AG10803 (cell line): ENCODE measurements at regions not wholly inside any gene's neighbourhood (a gene's known extent, or its start where the extent isn't known, plus 50 kb on each side); places are given as distances from the start of the nearest gene placed in this dataset.
"Not testable (repeated sequence)": the region's sequence is repeated elsewhere in the genome, so short reads cannot be mapped to it uniquely, and the experiment has no call there.

Source experiments
- DNase-seq: peaks from one replicate; pipeline ENCODE4 v3.0.0; 2010; ENCODE audit warnings: low read depth
- H3K4me3 ChIP-seq: 2 replicates; pipeline ENCODE4 v1.5.1; 2011; ENCODE audit warnings: mild to moderate bottlenecking, low read length, control low read depth
- TF ChIP-seq, protein P1 (sequence below): conservative IDR thresholded peaks from 2 replicates; pipeline ENCODE4 v1.5.1; 2011; ENCODE audit warnings: mild to moderate bottlenecking, low read length, control low read depth, inconsistent platforms

DNA sequence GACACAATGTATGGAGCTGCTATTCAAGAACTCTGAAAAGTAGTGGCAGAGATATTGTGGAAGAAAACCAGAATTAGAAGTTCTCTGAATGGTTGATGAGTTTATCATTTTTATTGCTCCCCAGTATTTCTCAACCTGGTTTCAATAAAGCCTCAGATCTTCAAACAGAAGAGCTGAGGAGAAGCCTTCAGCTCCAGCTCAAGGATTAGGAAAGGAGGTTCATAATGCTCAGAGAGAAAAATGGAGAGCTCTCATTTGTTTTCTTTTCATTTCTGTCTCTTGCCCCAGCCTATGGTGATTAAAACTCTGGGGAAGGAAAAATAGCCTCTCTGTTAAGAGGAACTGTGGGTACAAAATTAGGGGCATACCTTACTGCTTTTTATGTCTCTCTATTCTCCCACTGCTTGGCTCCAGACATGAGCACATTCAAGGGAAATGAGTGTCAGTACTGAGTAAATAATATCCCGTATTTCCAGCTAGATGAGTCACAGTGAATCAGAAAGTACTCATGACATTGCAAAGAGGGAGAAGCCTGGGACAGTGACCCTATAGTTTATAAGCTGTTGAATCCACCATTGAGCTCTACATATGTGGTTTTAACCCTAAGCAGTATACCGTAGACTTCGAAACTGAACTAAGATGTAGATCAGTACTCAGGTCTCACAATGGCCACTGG lies 138.1 kb downstream of the EMB start:
- TF ChIP-seq, protein P1, sequence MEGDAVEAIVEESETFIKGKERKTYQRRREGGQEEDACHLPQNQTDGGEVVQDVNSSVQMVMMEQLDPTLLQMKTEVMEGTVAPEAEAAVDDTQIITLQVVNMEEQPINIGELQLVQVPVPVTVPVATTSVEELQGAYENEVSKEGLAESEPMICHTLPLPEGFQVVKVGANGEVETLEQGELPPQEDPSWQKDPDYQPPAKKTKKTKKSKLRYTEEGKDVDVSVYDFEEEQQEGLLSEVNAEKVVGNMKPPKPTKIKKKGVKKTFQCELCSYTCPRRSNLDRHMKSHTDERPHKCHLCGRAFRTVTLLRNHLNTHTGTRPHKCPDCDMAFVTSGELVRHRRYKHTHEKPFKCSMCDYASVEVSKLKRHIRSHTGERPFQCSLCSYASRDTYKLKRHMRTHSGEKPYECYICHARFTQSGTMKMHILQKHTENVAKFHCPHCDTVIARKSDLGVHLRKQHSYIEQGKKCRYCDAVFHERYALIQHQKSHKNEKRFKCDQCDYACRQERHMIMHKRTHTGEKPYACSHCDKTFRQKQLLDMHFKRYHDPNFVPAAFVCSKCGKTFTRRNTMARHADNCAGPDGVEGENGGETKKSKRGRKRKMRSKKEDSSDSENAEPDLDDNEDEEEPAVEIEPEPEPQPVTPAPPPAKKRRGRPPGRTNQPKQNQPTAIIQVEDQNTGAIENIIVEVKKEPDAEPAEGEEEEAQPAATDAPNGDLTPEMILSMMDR: no peak
- DNase-seq: no peak
- no peak overlapping the region for H3K4me3 ChIP-seq

DNA sequence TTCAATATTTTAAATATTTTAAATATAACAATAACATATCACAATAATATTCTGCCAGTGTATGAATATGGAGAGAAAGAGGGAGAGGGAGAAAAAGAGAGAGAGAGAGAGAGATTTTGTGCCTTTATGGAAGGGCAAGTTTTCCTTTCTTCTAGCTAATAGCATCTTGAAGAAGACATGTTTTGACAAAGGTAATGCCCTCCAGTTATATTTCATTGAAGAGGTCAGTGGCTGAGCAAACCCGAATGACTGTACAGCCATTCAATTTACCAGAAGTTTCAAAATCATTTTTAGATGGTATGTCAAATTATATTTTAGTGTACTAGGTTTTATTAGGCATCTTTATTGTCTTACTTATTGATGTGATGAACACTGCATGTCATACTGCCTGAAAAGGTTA lies 139.3 kb downstream of the EMB start:
- no peak for DNase-seq
- no peak overlapping the region for H3K4me3 ChIP-seq
- TF ChIP-seq, protein P1: no peak

DNA sequence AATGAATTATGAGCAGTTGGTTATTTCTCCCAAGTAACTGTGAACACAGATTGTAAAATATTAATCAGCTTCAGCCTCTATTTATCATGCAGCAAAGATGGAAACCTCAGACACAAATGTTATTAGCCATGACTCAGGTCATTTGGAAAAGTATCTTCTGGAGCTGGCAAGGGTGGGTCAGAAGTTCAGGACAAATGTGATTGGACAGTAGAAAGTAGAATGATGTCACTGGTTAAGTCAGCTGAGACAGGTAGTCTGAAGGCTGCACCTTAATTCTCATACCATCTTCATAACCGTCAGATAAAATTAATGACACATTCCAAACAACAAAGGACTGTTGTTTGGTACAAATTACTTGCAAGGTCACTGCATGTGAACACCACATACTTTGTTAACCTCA lies 140.2 kb downstream of the EMB start:
- no peak overlapping the region for H3K4me3 ChIP-seq
- TF ChIP-seq, protein P1: no peak
- DNase-seq: no peak

DNA sequence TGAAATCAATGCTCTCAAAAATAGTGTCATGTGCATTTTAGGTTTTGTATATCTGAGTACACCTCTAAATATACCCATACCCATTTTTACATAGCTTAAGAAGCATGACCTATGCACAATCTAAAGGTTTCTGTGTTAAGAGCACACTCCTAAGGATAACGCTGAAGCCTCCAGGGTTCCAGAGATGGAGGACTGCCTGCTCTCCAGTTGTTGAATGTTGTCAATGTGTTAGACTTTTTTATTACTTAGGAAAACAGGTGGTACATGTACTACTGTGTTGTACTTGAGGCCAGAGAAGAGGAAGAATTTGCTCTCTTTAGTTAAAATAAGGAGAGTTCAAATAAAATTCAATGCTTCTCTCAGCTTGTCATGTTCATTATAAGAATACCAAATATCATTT lies 141.2 kb downstream of the EMB start:
- no peak overlapping the region for H3K4me3 ChIP-seq
- no peak for DNase-seq
- TF ChIP-seq, protein P1: no peak

DNA sequence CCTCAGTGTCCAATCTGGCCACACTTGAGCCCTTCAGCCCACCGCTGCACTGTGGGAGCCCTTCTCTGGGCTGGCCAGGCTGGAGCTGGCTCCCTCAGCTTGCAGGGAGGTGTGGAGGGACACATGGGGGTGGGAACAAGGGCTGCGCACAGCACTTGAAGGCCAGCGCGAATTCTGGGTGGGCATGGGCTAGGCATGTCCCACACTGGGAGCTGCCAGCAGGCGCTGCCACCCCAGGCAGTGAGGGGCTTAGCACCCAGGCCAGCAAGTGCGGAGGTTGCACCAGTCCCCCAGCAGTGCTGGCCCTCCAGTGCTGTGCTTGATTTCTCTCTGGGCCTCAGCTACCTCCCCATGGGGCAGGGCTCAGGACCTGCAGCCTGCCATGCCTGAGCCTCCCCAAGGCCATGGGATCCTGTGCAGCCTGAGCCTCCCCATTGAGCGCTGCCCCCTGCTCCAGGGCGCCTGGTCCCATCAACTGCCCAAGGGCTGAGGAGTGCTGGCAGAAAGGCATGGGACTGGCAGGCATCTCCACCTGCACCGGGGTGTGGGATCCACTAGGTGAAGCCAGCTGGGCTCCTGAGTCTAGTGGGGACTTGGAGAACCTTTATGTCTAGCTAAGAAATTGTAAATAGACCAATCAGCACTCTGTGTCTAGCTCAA lies 148.2 kb downstream of the EMB start:
- TF ChIP-seq, protein P1: no peak
- DNase-seq: no peak
- no peak overlapping the region for H3K4me3 ChIP-seq

DNA sequence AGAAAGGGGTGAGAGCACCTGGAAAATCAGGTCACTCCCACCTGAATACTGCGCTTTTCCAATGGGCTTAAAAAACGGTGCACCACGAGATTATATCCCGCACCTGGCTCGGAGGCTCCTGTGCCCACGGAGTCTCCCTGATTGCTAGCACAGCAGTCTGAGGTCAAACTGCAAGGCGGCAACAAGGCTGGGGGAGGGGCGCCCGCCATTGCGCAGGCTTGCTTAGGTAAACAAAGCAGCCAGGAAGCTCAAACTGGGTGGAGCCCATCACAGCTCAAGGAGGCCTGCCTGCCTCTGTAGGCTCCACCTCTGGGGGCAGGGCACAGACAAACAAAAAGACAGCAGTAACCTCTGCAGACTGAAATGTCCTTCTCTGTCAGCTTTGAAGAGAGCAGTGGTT lies 160.6 kb downstream of the EMB start:
- H3K4me3 ChIP-seq, DNase-seq: not testable (repeated sequence)
